ENCODE measurements at regions not wholly inside any gene's neighbourhood (a gene's known extent, or its start where the extent isn't known, plus 50 kb on each side); places are given as distances from the start of the nearest gene placed in this dataset.

- no peak for TF ChIP-seq CTCF (conservative IDR thresholded peaks at IDR 0.05; ENCODE audit: low read depth, low read length)
- TF ChIP-seq EZH2phosphoT487 (IDR thresholded peaks at IDR 0.05; ENCODE audit: borderline replicate concordance, low read length), result no peak
- no peak for TF ChIP-seq EZH2 (IDR thresholded peaks at IDR 0.05; ENCODE audit: low read length, unreplicated experiment)
- H3K79me2 ChIP-seq (ENCODE audit: low read length), result no peaks in the 10 kb centered on the region
- H3F3A ChIP-seq (ENCODE audit: low read length, unreplicated experiment), result no peaks in the 10 kb centered on the region
- H3K4me2 ChIP-seq (ENCODE audit: low read length), result no peak overlapping the region
- H3K27ac ChIP-seq (ENCODE audit: low read length), result no peak overlapping the region
- DNase-seq, result no peak
- ATAC-seq, result no peak
- peaks cover 21% of the 10 kb centered on the region for H3K4me1 ChIP-seq (ENCODE audit: insufficient read depth, low read length)
- no peaks in the 10 kb centered on the region for H4K20me1 ChIP-seq (ENCODE audit: low read length)
- intact Hi-C loops (cut with micrococcal nuclease), result no loop called here
- CTCF ChIA-PET, result no interaction called here
- H3K27me3 ChIP-seq (ENCODE audit: low read length), result no peaks in the 10 kb centered on the region
- no peaks in the 10 kb centered on the region for H3K36me3 ChIP-seq (ENCODE audit: low read depth, low read length)
- H3K9ac ChIP-seq (ENCODE audit: low read length), result no peak overlapping the region
- POLR2A ChIA-PET (ENCODE audit: unreplicated experiment), result no interaction called here
- no peaks in the 10 kb centered on the region for H3K9me2 ChIP-seq (replicated peaks; ENCODE audit: low read length)
- H2AFZ ChIP-seq (ENCODE audit: low read length), result no peak overlapping the region
- no peak overlapping the region for H3K4me3 ChIP-seq (ENCODE audit: low read length)
- no peaks in the 10 kb centered on the region for H3K9me3 ChIP-seq (ENCODE audit: low read length)
- BruUV-seq (replicated peaks), result no TSS peak
Observed at GRCh38 chr6:15870333-15871043, 207.7 kb upstream of the DTNBP1 start.

- Histone ChIP-seq H3K4me1 (ENCODE audit: insufficient read depth, low read length) (no peaks in the 10 kb centered on the region), H3K4me3 (ENCODE audit: low read length) (no peak overlapping the region), H3K9ac (ENCODE audit: low read length) (no peak overlapping the region), H3K9me3 (ENCODE audit: low read length) (no peaks in the 10 kb centered on the region), H3K27ac (ENCODE audit: low read length) (no peak overlapping the region), H4K20me1 (ENCODE audit: low read length) (no peaks in the 10 kb centered on the region), H3K9me2 (replicated peaks; ENCODE audit: low read length) (no peaks in the 10 kb centered on the region), H3K79me2 (ENCODE audit: low read length) (no peaks in the 10 kb centered on the region), H3K4me2 (ENCODE audit: low read length) (no peak overlapping the region), H3K36me3 (ENCODE audit: low read depth, low read length) (no peaks in the 10 kb centered on the region), H3F3A (ENCODE audit: low read length, unreplicated experiment) (no peaks in the 10 kb centered on the region), H2AFZ (ENCODE audit: low read length) (no peak overlapping the region), H3K27me3 (ENCODE audit: low read length) (no peaks in the 10 kb centered on the region)
- no peak for TF ChIP-seq EZH2 (IDR thresholded peaks at IDR 0.05; ENCODE audit: low read length, unreplicated experiment)
- no peak for TF ChIP-seq CTCF (conservative IDR thresholded peaks at IDR 0.05; ENCODE audit: low read depth, low read length)
- no peak for TF ChIP-seq EZH2phosphoT487 (IDR thresholded peaks at IDR 0.05; ENCODE audit: borderline replicate concordance, low read length)
- ATAC-seq, result no peak
- no TSS peak for BruUV-seq (replicated peaks)
- ChIA-PET POLR2A (ENCODE audit: unreplicated experiment) (no interaction called here), CTCF (no interaction called here)
- intact Hi-C loops (cut with micrococcal nuclease), result no loop called here
- DNase-seq, result no peak
Observed at GRCh38 chr6:15864708-15865062, 201.9 kb upstream of the DTNBP1 start.

GRCh38 chr6:15864038-15864707 lies 201.3 kb upstream of the DTNBP1 start:
- no peaks in the 10 kb centered on the region for H3K9me3 ChIP-seq (ENCODE audit: low read length)
- POLR2A ChIA-PET (ENCODE audit: unreplicated experiment), result no interaction called here
- no peak for TF ChIP-seq EZH2 (IDR thresholded peaks at IDR 0.05; ENCODE audit: low read length, unreplicated experiment)
- TF ChIP-seq EZH2phosphoT487 (IDR thresholded peaks at IDR 0.05; ENCODE audit: borderline replicate concordance, low read length), result no peak
- no peak for TF ChIP-seq CTCF (conservative IDR thresholded peaks at IDR 0.05; ENCODE audit: low read depth, low read length)

More at GRCh38 chr6:15864038-15864707, 201.3 kb upstream of the DTNBP1 start:
- no peaks in the 10 kb centered on the region for H3K36me3 ChIP-seq (ENCODE audit: low read depth, low read length)
- no TSS peak for BruUV-seq (replicated peaks)
- CTCF ChIA-PET, result no interaction called here
- H3K27me3 ChIP-seq (ENCODE audit: low read length), result no peaks in the 10 kb centered on the region
- H3K79me2 ChIP-seq (ENCODE audit: low read length), result no peaks in the 10 kb centered on the region
- intact Hi-C loops (cut with micrococcal nuclease), result no loop called here
- no peaks in the 10 kb centered on the region for H3F3A ChIP-seq (ENCODE audit: low read length, unreplicated experiment)
- no peak overlapping the region for H3K27ac ChIP-seq (ENCODE audit: low read length)
- H4K20me1 ChIP-seq (ENCODE audit: low read length), result no peaks in the 10 kb centered on the region
- H3K4me1 ChIP-seq (ENCODE audit: insufficient read depth, low read length), result no peaks in the 10 kb centered on the region
- no peaks in the 10 kb centered on the region for H3K9me2 ChIP-seq (replicated peaks; ENCODE audit: low read length)
- no peak overlapping the region for H3K9ac ChIP-seq (ENCODE audit: low read length)
- H3K4me3 ChIP-seq (ENCODE audit: low read length), result no peak overlapping the region
- DNase-seq, result no peak
- ATAC-seq, result no peak
- no peak overlapping the region for H2AFZ ChIP-seq (ENCODE audit: low read length)
- no peak overlapping the region for H3K4me2 ChIP-seq (ENCODE audit: low read length)
